ENCODE measurements at regions not wholly inside any gene's neighbourhood (a gene's known extent, or its start where the extent isn't known, plus 50 kb on each side); places are given as distances from the start of the nearest gene placed in this dataset.
A peak's percentile ranks its signal among the peaks of the same experiment; 100 is the strongest.

DNA sequence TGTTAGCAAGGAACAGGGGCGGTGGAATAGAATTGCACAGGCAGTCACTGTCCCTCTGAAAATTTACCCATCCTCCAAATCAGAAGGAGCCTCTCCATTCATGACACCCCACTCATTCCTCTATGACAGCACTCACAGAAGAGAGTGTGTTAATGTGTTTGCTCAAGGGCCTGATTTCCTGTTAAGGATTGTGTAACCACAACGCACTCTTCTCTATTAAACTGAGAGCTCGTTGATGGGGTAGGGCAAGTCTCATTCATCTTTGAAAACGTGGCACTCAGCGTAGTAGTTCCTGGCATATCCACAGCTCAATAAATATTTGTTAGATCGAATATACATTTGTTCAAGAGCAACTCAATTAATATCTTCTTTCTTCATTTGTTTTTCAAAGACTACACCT lies 106.4 kb downstream of the VAPA start:
- Histone ChIP-seq H3K36me3 (ENCODE audit: control insufficient read depth, insufficient read depth, low read length) (no peaks in the 10 kb centered on the region), H2AK5ac (ENCODE audit: low read depth, low read length) (peak overlapping the region; percentile 76; the same call in 1 of the 2 replicates), H3K27ac (ENCODE audit: insufficient read depth, low read length) (no peak overlapping the region), H2BK5ac (ENCODE audit: low read depth, low read length, poor library complexity, severe bottlenecking) (no peak overlapping the region), H3K56ac (ENCODE audit: extremely low read depth, insufficient read depth, low read length) (no peak overlapping the region), H4K8ac (ENCODE audit: low read depth in 2 of 2, low read length in 2 of 2) (no peak overlapping the region), H3K9me1 (ENCODE audit: insufficient read depth, low read length) (peaks cover 8% of the 10 kb centered on the region), H3K4ac (ENCODE audit: low read depth, low read length) (no peak overlapping the region), H2AFZ (replicated peaks; ENCODE audit: low read length, poor library complexity) (no peak overlapping the region), H2BK120ac (ENCODE audit: low read depth, low read length) (peak overlapping the region; percentile 45; the same call in 1 of the 2 replicates), H3K27me3 (ENCODE audit: control insufficient read depth, insufficient read depth, low read length) (no peaks in the 10 kb centered on the region), H3K4me2 (ENCODE audit: low read depth, low read length) (no peak overlapping the region), H3K23ac (ENCODE audit: low read depth, low read length) (no peak overlapping the region), H3K9ac (ENCODE audit: low read depth, low read length) (no peak overlapping the region), H2BK20ac (ENCODE audit: low read depth, low read length) (peak overlapping the region; percentile 54), H4K20me1 (ENCODE audit: insufficient read depth, low read length) (0 out of 2 replicates have a peak, but pooled peaks cover 4% of the 10 kb centered on the region), H3K9me3 (ENCODE audit: control insufficient read depth, insufficient read depth, low read length) (no peaks in the 10 kb centered on the region), H2BK15ac (ENCODE audit: low read depth, low read length) (peak overlapping the region; percentile 38; the same call in 1 of the 3 replicates), H3K18ac (ENCODE audit: low read depth, low read length) (no peak overlapping the region), H2AK9ac (replicated peaks; ENCODE audit: low read depth, low read length, poor library complexity) (no peak overlapping the region), H4K91ac (ENCODE audit: insufficient read depth, low read depth, low read length) (no peak overlapping the region), H3K79me1 (ENCODE audit: low read depth in 1 of 2, low read length in 2 of 2) (no peaks in the 10 kb centered on the region), H3K4me3 (ENCODE audit: insufficient read depth, low read depth, low read length) (no peak overlapping the region), H3K14ac (replicated peaks; ENCODE audit: low read depth, low read length) (no peak overlapping the region), H3K4me1 (ENCODE audit: control insufficient read depth, insufficient read depth, low read length) (peaks cover 8% of the 10 kb centered on the region), H4K5ac (ENCODE audit: low read depth, low read length) (no peak overlapping the region)
- WGBS, 2 experiments (ENCODE audit: extremely low coverage in 2 of 2, insufficient read length in 1 of 2), result no CpG with 5 or more reads among the region's 6 CpGs
- in situ Hi-C loops (cut with MboI; ENCODE audit: low sequenced_read_pairs), result no loop called here
- intact Hi-C loops (cut with micrococcal nuclease), result no loop called here
- BruUV-seq (replicated peaks), result no TSS peak
- ATAC-seq (ENCODE audit: low read depth), result no peak
- POLR2A ChIA-PET (ENCODE audit: unreplicated experiment), result no interaction called here
- CTCF ChIA-PET, result no interaction called here
- dilution Hi-C loops (cut with HindIII; ENCODE audit: low sequenced_read_pairs, unreplicated experiment), result no loop called here
- no peak for TF ChIP-seq FOS (IDR thresholded peaks at IDR 0.05; ENCODE audit: low read depth, low read length)
- no peak for TF ChIP-seq RCOR1 (IDR thresholded peaks at IDR 0.05; ENCODE audit: insufficient replicate concordance, low read length)
- 0 out of 2 replicates have a peak, but pooled peaks have one; percentile 28 for TF ChIP-seq CEBPB (IDR thresholded peaks at IDR 0.05; ENCODE audit: low read depth, low read length)
- no peak for DNase-seq

Measured in IMR-90 (cell line).